ENCODE measurements at regions not wholly inside any gene's neighbourhood (a gene's known extent, or its start where the extent isn't known, plus 50 kb on each side); places are given as distances from the start of the nearest gene placed in this dataset.

DNA sequence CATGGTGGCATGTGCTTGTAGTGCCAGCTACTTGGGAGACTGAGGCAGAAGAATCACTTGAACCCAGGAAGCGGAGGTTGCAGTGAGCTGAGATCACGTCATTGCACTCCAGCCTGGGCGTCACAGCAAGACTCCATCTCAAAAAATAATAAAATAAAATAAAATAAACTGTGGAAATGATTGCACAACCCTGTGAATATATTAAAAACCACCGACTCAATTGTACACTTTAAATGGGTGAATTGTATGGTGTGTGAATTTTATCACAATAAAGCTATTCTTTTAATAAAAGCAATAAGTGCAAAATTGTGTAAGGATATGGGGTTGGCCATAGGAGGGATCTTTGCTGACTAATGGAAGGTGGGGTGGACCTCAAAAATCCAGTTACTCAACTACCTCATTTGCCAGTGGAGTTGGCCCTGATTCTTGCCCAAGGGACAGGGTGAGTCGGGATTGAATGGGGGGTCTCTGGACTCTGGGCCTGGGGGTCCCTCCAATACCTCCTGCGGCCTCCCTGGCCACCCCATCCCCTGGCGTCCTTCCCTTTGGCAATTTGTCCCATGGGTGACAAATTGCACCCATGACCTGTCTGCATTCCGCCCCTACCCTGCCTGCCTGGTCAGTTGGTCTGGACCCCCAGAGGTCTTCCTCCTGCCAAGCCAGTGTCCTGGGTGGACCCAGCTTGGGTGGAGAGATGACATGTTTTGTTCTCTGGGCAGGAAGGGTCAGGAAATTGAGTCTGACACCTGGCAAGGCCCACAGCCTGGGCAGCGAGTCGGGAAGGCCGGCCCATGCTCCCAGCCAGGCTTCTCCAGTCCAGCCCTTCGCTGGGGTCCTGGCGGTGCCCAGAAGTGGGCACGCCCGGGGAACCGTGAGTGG is 61.7 kb upstream of the ELN start:
- TF ChIP-seq, protein P1, sequence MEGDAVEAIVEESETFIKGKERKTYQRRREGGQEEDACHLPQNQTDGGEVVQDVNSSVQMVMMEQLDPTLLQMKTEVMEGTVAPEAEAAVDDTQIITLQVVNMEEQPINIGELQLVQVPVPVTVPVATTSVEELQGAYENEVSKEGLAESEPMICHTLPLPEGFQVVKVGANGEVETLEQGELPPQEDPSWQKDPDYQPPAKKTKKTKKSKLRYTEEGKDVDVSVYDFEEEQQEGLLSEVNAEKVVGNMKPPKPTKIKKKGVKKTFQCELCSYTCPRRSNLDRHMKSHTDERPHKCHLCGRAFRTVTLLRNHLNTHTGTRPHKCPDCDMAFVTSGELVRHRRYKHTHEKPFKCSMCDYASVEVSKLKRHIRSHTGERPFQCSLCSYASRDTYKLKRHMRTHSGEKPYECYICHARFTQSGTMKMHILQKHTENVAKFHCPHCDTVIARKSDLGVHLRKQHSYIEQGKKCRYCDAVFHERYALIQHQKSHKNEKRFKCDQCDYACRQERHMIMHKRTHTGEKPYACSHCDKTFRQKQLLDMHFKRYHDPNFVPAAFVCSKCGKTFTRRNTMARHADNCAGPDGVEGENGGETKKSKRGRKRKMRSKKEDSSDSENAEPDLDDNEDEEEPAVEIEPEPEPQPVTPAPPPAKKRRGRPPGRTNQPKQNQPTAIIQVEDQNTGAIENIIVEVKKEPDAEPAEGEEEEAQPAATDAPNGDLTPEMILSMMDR (IDR thresholded peaks at IDR 0.05): no peak
- no peak for TF ChIP-seq POLR2A (IDR thresholded peaks at IDR 0.05)

Measured in body of pancreas (tissue), 4 donors.